Fibroblast of lung (primary cell): ENCODE measurements at regions not wholly inside any gene's neighbourhood (a gene's known extent, or its start where the extent isn't known, plus 50 kb on each side); places are given as distances from the start of the nearest gene placed in this dataset.

Experiments
- CTCF ChIP-seq, 2 donors: IDR thresholded peaks in 1 of 2; conservative IDR thresholded peaks in 1 of 2; 1 replicate in 1 of 2; 2 replicates in 1 of 2; pipeline ENCODE4 v1.5.1; 2011 to 2012; ENCODE audit warnings: low read length in 2 of 2, control low read depth in 1 of 2, inconsistent platforms in 1 of 2, low read depth in 1 of 2, mild to moderate bottlenecking in 1 of 2
- EZH2 ChIP-seq: IDR thresholded peaks from 2 replicates; pipeline ENCODE4 v1.5.1; 2012; ENCODE audit warnings: low read length, control low read depth, mild to moderate bottlenecking; ENCODE audit errors: missing control alignments

GRCh38 chrX:739611-740010, 109.0 kb downstream of the SHOX start:
- TF ChIP-seq EZH2 (no peak), CTCF (conservative IDR thresholded peaks at IDR 0.05 in 1 of 2, IDR thresholded peaks at IDR 0.05 in 1 of 2; ENCODE audit: low read depth in 1 of 2, low read length in 2 of 2) (no peak)
